Uterus (tissue), 3 donors: ENCODE measurements at regions not wholly inside any gene's neighbourhood (a gene's known extent, or its start where the extent isn't known, plus 50 kb on each side); places are given as distances from the start of the nearest gene placed in this dataset.

Experiments used
- DNase-seq, 2 donors: peaks; one replicate each; pipeline ENCODE4 v3.0.0-alpha.2; 2019 to 2020
- H3K27ac ChIP-seq, 2 donors: fragments of 200-600 bp; sonication (generic); 1 replicate in 1 of 2; 2 replicates in 1 of 2; pipeline ENCODE4 v1.5.1; 2016 to 2018
- H3K27me3 ChIP-seq, 2 donors: fragments of 200-600 bp; sonication (generic); one replicate each; pipeline ENCODE4 v1.5.1; 2018 to 2019; ENCODE audit warnings: control low read depth in 1 of 2
- H3K36me3 ChIP-seq, 2 donors: fragments of 200-600 bp; sonication (generic); one replicate each; pipeline ENCODE4 v1.5.1; 2019; ENCODE audit warnings: control low read depth in 1 of 2
- H3K4me1 ChIP-seq, 2 donors: fragments of 200-600 bp; sonication (generic); one replicate each; pipeline ENCODE4 v1.5.1; 2018 to 2019; ENCODE audit warnings: control low read depth in 1 of 2
- H3K4me3 ChIP-seq, 2 donors: fragments of 200-600 bp; sonication (generic); 1 replicate in 1 of 2; 2 replicates in 1 of 2; pipeline ENCODE4 v1.5.1; 2018 to 2019; ENCODE audit warnings: mild to moderate bottlenecking in 1 of 2
- H3K9me3 ChIP-seq, 2 donors: fragments of 200-600 bp; sonication (generic); one replicate each; pipeline ENCODE4 v1.5.1; 2019; ENCODE audit warnings: control low read depth in 1 of 2
- POLR2A ChIP-seq, 2 donors: fragments of 450-650 bp; IDR thresholded peaks; one replicate each; pipeline ENCODE4 v1.6.1; 2016; ENCODE audit warnings: antibody characterized with exemption in 2 of 2, mild to moderate bottlenecking in 1 of 2, moderate library complexity in 1 of 2
- intact Hi-C: fragments of 100-400 bp; cut with DNase I; formaldehyde crosslinking; loops from one replicate; pipeline ENCODE4 v1.15.1; 2023; ENCODE audit warnings: low total_unique reads
- TF ChIP-seq, protein P1 (sequence below), 4 experiments: fragments of 200-600 bp in 2 of 4; fragments of 450-650 bp in 2 of 4; sonication (generic) in 2 of 4; IDR thresholded peaks; one replicate each; pipeline ENCODE4 v1.5.1; 2016 to 2019; ENCODE audit warnings: antibody characterized with exemption in 4 of 4, mild to moderate bottlenecking in 2 of 4, moderate library complexity in 1 of 4
- donor health status: DM: yes; HTN: yes; CAD: no.

DNA sequence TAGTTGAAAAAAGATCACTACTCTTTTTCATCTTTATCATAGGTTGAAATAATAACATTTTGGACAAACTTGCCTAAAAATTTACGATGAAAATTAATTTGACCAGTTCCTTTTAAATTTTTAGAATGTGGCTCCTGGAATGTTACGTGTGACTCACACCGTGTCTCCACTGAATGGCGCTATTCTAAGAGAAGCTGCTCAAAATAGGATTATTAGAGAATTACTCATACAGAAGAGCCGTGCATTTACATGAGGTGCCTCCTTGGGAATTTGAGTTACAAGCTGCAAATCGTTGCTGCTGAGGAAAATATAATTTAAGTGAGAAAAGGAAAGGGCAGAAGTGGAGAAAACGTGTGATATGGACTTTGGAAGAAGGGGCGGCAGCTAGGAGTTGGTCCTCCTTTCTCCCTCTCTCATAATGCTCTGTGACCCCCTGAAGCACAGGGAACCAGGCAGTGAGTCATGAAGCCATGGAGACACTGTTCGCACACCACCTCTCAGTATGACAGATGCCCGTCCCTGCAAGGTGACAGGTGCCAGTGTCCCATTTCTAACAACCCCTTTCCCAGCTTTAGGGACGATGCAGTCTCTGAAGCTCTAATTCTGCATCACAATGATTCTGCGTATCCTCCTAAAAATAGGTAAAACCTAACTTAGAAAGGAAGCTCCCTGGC is 323.2 kb upstream of the COBL start:
- no peaks in the 10 kb centered on the region for H3K9me3 ChIP-seq
- intact Hi-C loops: no loop called here

DNA sequence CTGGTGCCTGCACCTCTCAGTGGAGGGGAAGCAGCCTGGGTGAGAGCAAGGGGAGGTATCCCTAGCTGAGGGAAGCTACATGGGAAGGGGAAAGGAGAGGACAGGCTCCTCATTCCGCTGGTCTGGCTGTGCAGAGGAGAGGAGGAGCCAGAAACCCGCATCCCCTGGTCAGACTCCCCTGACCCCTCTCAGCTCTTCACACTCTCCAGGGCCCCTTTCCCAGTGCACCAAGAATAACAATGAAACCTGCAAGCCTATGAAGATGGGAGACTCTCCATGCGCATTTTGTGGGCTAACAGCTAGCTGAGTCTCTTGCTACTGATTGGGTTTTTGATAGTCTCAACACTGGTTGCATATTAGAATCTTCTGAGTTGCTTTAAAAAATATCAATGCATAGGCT is 319.9 kb upstream of the COBL start:
- Histone ChIP-seq H3K36me3 (no peaks in the 10 kb centered on the region), H3K9me3 (no peaks in the 10 kb centered on the region), H3K27ac (no peak overlapping the region), H3K27me3 (no peaks in the 10 kb centered on the region), H3K4me3 (no peak overlapping the region), H3K4me1 (no peaks in the 10 kb centered on the region)
- TF ChIP-seq, protein P1, sequence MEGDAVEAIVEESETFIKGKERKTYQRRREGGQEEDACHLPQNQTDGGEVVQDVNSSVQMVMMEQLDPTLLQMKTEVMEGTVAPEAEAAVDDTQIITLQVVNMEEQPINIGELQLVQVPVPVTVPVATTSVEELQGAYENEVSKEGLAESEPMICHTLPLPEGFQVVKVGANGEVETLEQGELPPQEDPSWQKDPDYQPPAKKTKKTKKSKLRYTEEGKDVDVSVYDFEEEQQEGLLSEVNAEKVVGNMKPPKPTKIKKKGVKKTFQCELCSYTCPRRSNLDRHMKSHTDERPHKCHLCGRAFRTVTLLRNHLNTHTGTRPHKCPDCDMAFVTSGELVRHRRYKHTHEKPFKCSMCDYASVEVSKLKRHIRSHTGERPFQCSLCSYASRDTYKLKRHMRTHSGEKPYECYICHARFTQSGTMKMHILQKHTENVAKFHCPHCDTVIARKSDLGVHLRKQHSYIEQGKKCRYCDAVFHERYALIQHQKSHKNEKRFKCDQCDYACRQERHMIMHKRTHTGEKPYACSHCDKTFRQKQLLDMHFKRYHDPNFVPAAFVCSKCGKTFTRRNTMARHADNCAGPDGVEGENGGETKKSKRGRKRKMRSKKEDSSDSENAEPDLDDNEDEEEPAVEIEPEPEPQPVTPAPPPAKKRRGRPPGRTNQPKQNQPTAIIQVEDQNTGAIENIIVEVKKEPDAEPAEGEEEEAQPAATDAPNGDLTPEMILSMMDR (IDR thresholded peaks at IDR 0.05): no peak
- no peak for TF ChIP-seq POLR2A (IDR thresholded peaks at IDR 0.05)
- intact Hi-C loops: no loop called here
- DNase-seq: no peak

More for the DNA sequence above, 323.2 kb upstream of the COBL start:
- Histone ChIP-seq H3K36me3 (no peaks in the 10 kb centered on the region), H3K27ac (no peak overlapping the region), H3K4me1 (no peaks in the 10 kb centered on the region), H3K4me3 (no peak overlapping the region), H3K27me3 (no peaks in the 10 kb centered on the region)
- TF ChIP-seq, protein P1 (IDR thresholded peaks at IDR 0.05): no peak
- no peak for DNase-seq

DNA sequence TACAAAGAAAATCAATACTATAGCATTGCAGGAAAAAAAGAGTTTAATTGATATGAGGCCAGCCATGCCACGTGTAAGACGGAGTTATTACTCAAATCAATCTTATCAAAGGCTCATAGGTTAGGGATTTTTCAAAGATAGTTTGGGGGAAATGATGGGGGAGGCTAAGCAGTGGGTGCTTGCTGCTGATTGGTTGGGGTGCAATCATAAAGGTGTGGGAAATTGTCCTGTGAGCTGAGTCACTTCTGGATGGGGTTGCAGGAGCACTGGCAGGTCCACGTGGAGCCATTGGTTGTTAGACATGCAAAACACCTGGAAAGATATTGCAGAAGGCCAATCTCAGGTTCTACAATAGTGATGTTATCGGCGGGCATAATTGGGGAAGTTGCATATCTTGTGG is 319.2 kb upstream of the COBL start:
- intact Hi-C loops: no loop called here
- no peaks in the 10 kb centered on the region for H3K4me1 ChIP-seq
- no peaks in the 10 kb centered on the region for H3K9me3 ChIP-seq
- TF ChIP-seq, protein P1 (IDR thresholded peaks at IDR 0.05): no peak
- no peak for TF ChIP-seq POLR2A (IDR thresholded peaks at IDR 0.05)
- H3K27ac ChIP-seq: no peak overlapping the region
- no peaks in the 10 kb centered on the region for H3K27me3 ChIP-seq
- no peak for DNase-seq
- H3K36me3 ChIP-seq: no peaks in the 10 kb centered on the region
- no peak overlapping the region for H3K4me3 ChIP-seq

DNA sequence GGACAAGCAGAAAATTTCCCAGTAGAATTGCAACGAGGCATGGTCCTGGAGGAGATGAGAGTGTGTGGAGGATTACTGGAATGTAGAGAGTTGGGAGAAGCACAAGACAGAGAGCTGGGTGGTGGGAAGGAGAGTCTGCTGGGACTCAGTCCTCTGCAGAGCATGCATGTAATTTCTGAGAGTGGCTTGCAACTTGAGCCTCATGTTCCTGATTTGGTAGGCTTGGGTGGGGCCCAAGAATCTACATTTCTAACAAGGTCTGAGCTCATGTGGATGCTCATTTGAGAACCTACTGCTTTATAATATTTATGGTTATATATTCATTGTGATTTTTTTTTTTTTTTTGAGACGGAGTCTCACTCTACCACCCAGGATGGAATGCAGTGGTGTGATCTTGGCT is 317.9 kb upstream of the COBL start:
- intact Hi-C loops: no loop called here
- TF ChIP-seq, protein P1 (IDR thresholded peaks at IDR 0.05): no peak
- TF ChIP-seq POLR2A (IDR thresholded peaks at IDR 0.05): no peak
- H3K4me3 ChIP-seq: no peak overlapping the region
- H3K27ac ChIP-seq: no peak overlapping the region
- H3K9me3 ChIP-seq: no peaks in the 10 kb centered on the region
- no peak for DNase-seq
- no peaks in the 10 kb centered on the region for H3K27me3 ChIP-seq
- H3K36me3 ChIP-seq: no peaks in the 10 kb centered on the region
- H3K4me1 ChIP-seq: no peaks in the 10 kb centered on the region

DNA sequence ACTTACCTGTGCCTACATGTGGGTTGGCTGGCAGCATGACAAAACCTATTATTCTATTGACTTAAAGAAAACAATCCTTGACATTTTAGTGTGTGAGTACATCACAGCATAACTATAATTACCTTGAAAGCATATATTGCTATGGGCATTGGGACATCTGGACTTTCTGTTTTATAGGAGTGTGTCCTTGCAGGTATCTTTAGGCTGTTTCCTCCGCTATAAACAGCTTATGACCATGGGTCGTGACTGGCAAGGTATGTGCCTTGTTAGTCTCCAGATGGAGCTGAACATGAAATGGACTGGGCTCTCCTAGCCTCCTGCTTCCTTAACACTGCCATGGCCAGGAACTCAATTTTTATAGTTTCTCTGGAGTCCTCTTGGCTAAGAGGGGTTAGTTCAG is 317.4 kb upstream of the COBL start:
- no peak overlapping the region for H3K27ac ChIP-seq
- H3K9me3 ChIP-seq: no peaks in the 10 kb centered on the region
- DNase-seq: no peak
- intact Hi-C loops: no loop called here
- H3K4me3 ChIP-seq: no peak overlapping the region
- TF ChIP-seq, protein P1 (IDR thresholded peaks at IDR 0.05): no peak
- TF ChIP-seq POLR2A (IDR thresholded peaks at IDR 0.05): no peak
- H3K36me3 ChIP-seq: no peaks in the 10 kb centered on the region
- H3K4me1 ChIP-seq: no peaks in the 10 kb centered on the region
- no peaks in the 10 kb centered on the region for H3K27me3 ChIP-seq
